ENCODE measurements at regions not wholly inside any gene's neighbourhood (a gene's known extent, or its start where the extent isn't known, plus 50 kb on each side); places are given as distances from the start of the nearest gene placed in this dataset.

- no peak for TF ChIP-seq POLR2AphosphoS5 (IDR thresholded peaks at IDR 0.05; ENCODE audit: insufficient read depth in 1 of 2, low read depth in 1 of 2)
- TF ChIP-seq CTCF (IDR thresholded peaks at IDR 0.05), result no peak
- TF ChIP-seq POLR2A (IDR thresholded peaks at IDR 0.05), result no peak
- intact Hi-C loops (cut with DNase I), result no loop called here
- Histone ChIP-seq H3K27me3 (no peaks in the 10 kb centered on the region), H3K27ac (no peak overlapping the region), H3K4me1 (no peaks in the 10 kb centered on the region), H3K4me3 (no peak overlapping the region), H3K36me3 (no peaks in the 10 kb centered on the region), H3K9me3 (no peaks in the 10 kb centered on the region)
- DNase-seq (ENCODE audit: extremely low spot score in 2 of 2), result no peak
Observed at GRCh38 chr3:181971424-181971823, 259.7 kb downstream of the SOX2 start.

DNA sequence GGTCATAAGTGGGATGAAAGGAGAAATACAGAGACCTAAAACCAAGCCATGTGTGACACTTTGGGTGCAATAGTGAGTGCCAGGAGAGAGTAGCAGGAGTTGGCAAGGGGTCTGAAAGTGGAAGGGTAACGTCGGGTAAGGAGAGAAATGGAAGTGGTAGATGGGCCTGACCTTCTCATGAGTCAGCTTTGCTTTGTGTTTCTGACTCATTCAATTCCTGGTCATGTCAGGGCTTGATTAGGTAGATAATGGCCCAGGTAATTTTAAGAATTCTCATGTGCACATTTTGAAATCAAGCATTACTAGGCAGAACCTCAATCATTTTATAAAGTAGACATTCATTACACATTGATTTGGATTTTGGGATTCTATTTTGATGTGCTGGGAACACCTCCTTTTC, 262.5 kb downstream of the SOX2 start:
- Histone ChIP-seq H3K9me3 (no peaks in the 10 kb centered on the region), H3K4me1 (no peaks in the 10 kb centered on the region), H3K4me3 (no peak overlapping the region), H3K27me3 (no peaks in the 10 kb centered on the region), H3K27ac (no peak overlapping the region), H3K36me3 (no peaks in the 10 kb centered on the region)
- DNase-seq (ENCODE audit: extremely low spot score in 2 of 2), result no peak
- no peak for TF ChIP-seq POLR2A (IDR thresholded peaks at IDR 0.05)
- TF ChIP-seq POLR2AphosphoS5 (IDR thresholded peaks at IDR 0.05; ENCODE audit: insufficient read depth in 1 of 2, low read depth in 1 of 2), result peak in 1 of 2 donors; percentile 17
- intact Hi-C loops (cut with DNase I), result no loop called here

- DNase-seq (ENCODE audit: extremely low spot score in 2 of 2), result no peak
- H3K27ac ChIP-seq, result no peak overlapping the region
Observed at GRCh38 chr3:181976526-181976925, 264.8 kb downstream of the SOX2 start.

DNA sequence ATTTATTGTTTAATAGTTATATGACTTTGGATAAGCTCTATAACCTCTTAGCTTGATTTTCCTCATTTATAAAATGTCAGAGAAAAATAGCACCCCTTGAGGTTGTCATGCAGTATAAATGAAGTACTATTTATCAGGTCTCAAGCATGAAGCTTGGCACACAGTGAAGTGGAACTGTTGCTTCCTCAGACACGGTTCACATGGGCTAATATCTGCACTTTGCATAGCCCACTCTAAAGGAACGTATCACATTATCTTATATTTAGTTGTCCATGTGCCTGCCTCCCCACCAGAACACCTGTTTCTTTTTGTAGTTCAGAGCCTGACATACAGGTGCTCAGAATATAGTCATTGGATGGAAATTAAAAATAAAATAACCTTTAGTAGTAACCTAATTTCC, 273.7 kb downstream of the SOX2 start:
- H3K9me3 ChIP-seq, result no peaks in the 10 kb centered on the region
- no peak overlapping the region for H3K27ac ChIP-seq
- DNase-seq (ENCODE audit: extremely low spot score in 2 of 2), result no peak
- no peaks in the 10 kb centered on the region for H3K4me1 ChIP-seq
- intact Hi-C loops (cut with DNase I), result no loop called here
- H3K36me3 ChIP-seq, result no peaks in the 10 kb centered on the region
- no peaks in the 10 kb centered on the region for H3K27me3 ChIP-seq
- TF ChIP-seq POLR2AphosphoS5 (IDR thresholded peaks at IDR 0.05; ENCODE audit: insufficient read depth in 1 of 2, low read depth in 1 of 2) (no peak), POLR2A (IDR thresholded peaks at IDR 0.05) (no peak), CTCF (IDR thresholded peaks at IDR 0.05) (no peak)
- H3K4me3 ChIP-seq, result no peak overlapping the region

More at GRCh38 chr3:181976526-181976925, 264.8 kb downstream of the SOX2 start:
- Histone ChIP-seq H3K4me3 (no peak overlapping the region), H3K4me1 (no peaks in the 10 kb centered on the region), H3K36me3 (no peaks in the 10 kb centered on the region), H3K27me3 (no peaks in the 10 kb centered on the region), H3K9me3 (no peaks in the 10 kb centered on the region)
- TF ChIP-seq POLR2AphosphoS5 (IDR thresholded peaks at IDR 0.05; ENCODE audit: insufficient read depth in 1 of 2, low read depth in 1 of 2) (no peak), CTCF (IDR thresholded peaks at IDR 0.05) (no peak), POLR2A (IDR thresholded peaks at IDR 0.05) (no peak)
- intact Hi-C loops (cut with DNase I), result no loop called here

DNA sequence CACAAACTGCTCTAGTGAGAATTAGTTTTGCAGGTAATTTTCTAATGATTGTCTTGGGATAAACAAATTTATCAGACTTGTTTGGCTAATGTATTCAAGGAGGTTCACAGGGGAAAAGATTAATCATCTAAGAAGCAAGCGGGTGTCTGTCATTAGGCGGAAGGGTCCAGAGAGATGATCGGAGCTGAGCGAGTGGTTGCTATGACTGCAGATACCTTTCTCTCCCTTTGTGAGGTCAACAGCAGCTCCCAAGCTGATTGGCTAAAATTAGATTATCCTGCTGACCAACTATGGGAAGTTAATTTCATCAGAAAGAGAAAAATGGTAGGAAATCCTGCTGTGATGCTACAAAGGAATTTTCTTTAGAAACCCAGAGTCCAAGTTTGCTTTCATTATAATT, 276.0 kb downstream of the SOX2 start:
- Histone ChIP-seq H3K4me3 (no peak overlapping the region), H3K4me1 (no peaks in the 10 kb centered on the region), H3K27ac (no peak overlapping the region), H3K9me3 (no peaks in the 10 kb centered on the region), H3K27me3 (no peaks in the 10 kb centered on the region), H3K36me3 (no peaks in the 10 kb centered on the region)
- DNase-seq (ENCODE audit: extremely low spot score in 2 of 2), result no peak
- intact Hi-C loops (cut with DNase I), result no loop called here
- TF ChIP-seq POLR2AphosphoS5 (IDR thresholded peaks at IDR 0.05; ENCODE audit: insufficient read depth in 1 of 2, low read depth in 1 of 2), result no peak
- TF ChIP-seq CTCF (IDR thresholded peaks at IDR 0.05), result no peak

GRCh38 chr3:181998828-181999227, 287.1 kb downstream of the SOX2 start:
- Histone ChIP-seq H3K9me3 (no peaks in the 10 kb centered on the region), H3K36me3 (no peaks in the 10 kb centered on the region), H3K4me3 (no peak overlapping the region), H3K27ac (no peak overlapping the region), H3K27me3 (no peaks in the 10 kb centered on the region), H3K4me1 (no peaks in the 10 kb centered on the region)
- DNase-seq (ENCODE audit: extremely low spot score in 2 of 2), result no peak
- TF ChIP-seq POLR2A (IDR thresholded peaks at IDR 0.05), result no peak
- no peak for TF ChIP-seq CTCF (IDR thresholded peaks at IDR 0.05)
- no peak for TF ChIP-seq POLR2AphosphoS5 (IDR thresholded peaks at IDR 0.05; ENCODE audit: insufficient read depth in 1 of 2, low read depth in 1 of 2)
- intact Hi-C loops (cut with DNase I), result no loop called here

Data from vagina (tissue), 2 donors.